GM10248 (cell line): ENCODE measurements at regions not wholly inside any gene's neighbourhood (a gene's known extent, or its start where the extent isn't known, plus 50 kb on each side); places are given as distances from the start of the nearest gene placed in this dataset.

Experiments
- CTCF ChIA-PET: fragments of 300-600 bp; sonication (Branson Sonifier 250); formaldehyde crosslinking; extraction: SDS; loops from one replicate; lab custom pipeline; 2021; ENCODE audit warnings: antibody characterized with exemption; lab: Yijun Ruan, JAX
- POLR2A ChIA-PET: fragments of 350-650 bp; sonication (Branson Sonifier 250); formaldehyde crosslinking; extraction: SDS; loops from one replicate; lab custom pipeline; 2020; ENCODE audit warnings: antibody characterized with exemption; lab: Yijun Ruan, JAX
- DNase-seq: peaks from one replicate; pipeline ENCODE4 v3.0.0; 2012; ENCODE audit errors: extremely low spot score
- TF ChIP-seq, protein P1 (sequence below): IDR thresholded peaks from 2 replicates; pipeline ENCODE4 v1.5.1; 2012; ENCODE audit warnings: mild to moderate bottlenecking, low read depth; ENCODE audit errors: extremely low read depth, missing control alignments, control extremely low read depth

- CTCF ChIA-PET = interaction anchor here (1.2 kb wide), 1 partner anchor 37 kb away, joined by 3 read pairs; no protein-coding TSS in a partner anchor
- POLR2A ChIA-PET = no interaction called here
Measured at GRCh38 chr18:3354506-3354905, 92.6 kb downstream of the MYL12B start.

GRCh38 chr18:3356614-3357013, 93.4 kb upstream of the TGIF1 start:
- DNase-seq = no peak
- TF ChIP-seq, protein P1, sequence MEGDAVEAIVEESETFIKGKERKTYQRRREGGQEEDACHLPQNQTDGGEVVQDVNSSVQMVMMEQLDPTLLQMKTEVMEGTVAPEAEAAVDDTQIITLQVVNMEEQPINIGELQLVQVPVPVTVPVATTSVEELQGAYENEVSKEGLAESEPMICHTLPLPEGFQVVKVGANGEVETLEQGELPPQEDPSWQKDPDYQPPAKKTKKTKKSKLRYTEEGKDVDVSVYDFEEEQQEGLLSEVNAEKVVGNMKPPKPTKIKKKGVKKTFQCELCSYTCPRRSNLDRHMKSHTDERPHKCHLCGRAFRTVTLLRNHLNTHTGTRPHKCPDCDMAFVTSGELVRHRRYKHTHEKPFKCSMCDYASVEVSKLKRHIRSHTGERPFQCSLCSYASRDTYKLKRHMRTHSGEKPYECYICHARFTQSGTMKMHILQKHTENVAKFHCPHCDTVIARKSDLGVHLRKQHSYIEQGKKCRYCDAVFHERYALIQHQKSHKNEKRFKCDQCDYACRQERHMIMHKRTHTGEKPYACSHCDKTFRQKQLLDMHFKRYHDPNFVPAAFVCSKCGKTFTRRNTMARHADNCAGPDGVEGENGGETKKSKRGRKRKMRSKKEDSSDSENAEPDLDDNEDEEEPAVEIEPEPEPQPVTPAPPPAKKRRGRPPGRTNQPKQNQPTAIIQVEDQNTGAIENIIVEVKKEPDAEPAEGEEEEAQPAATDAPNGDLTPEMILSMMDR = no peak
- POLR2A ChIA-PET = no interaction called here
- CTCF ChIA-PET = interaction anchor here (0.7 to 1.7 kb wide), 4 partner anchors 9 to 638 kb away, joined by 3 read pairs; no protein-coding TSS in a partner anchor

More at GRCh38 chr18:3354506-3354905, 92.6 kb downstream of the MYL12B start:
- DNase-seq = no peak
- TF ChIP-seq, protein P1 = no peak

- no peak for DNase-seq
- TF ChIP-seq, protein P1 = no peak
- POLR2A ChIA-PET = no interaction called here
- CTCF ChIA-PET = interaction anchor here (0.7 to 1.5 kb wide), 3 partner anchors 13 to 638 kb away, joined by 3 read pairs; no protein-coding TSS in a partner anchor
Measured at GRCh38 chr18:3357516-3357915, 92.5 kb upstream of the TGIF1 start.

- TF ChIP-seq, protein P1 = no peak
- POLR2A ChIA-PET = no interaction called here
- DNase-seq = no peak
- CTCF ChIA-PET = interaction anchor here (1.5 kb wide), 1 partner anchor 12 kb away, joined by 3 read pairs; no protein-coding TSS in a partner anchor
Measured at GRCh38 chr18:3358310-3358709, 91.7 kb upstream of the TGIF1 start.

GRCh38 chr18:3360211-3360610, 89.8 kb upstream of the TGIF1 start:
- TF ChIP-seq, protein P1 = no peak
- ChIA-PET CTCF (no interaction called here), POLR2A (no interaction called here)
- DNase-seq = no peak

GRCh38 chr18:3367491-3368091, 82.4 kb upstream of the TGIF1 start:
- TF ChIP-seq, protein P1 = no peak
- CTCF ChIA-PET = no interaction called here
- POLR2A ChIA-PET = no interaction called here
- no peak for DNase-seq
